Bronchial epithelial cell (primary cell): ENCODE measurements at regions not wholly inside any gene's neighbourhood (a gene's known extent, or its start where the extent isn't known, plus 50 kb on each side); places are given as distances from the start of the nearest gene placed in this dataset.
A peak's percentile ranks its signal among the peaks of the same experiment; 100 is the strongest.

ENCODE experiments used
- DNase-seq: peaks from one replicate; pipeline ENCODE4 v3.0.0-alpha.2; 2010; ENCODE audit warnings: low read depth
- FAIRE-seq: peaks from 2 replicates; lab custom pipeline; 2011; peaks lifted over from hg19 to GRCh38; lab: Jason Lieb, UNC
- H3K27me3 ChIP-seq: 2 replicates; pipeline ENCODE4 v1.5.1; 2011; ENCODE audit warnings: low read length; ENCODE audit not compliant: control insufficient read depth, insufficient read depth
- H3K36me3 ChIP-seq: 2 replicates; pipeline ENCODE4 v1.5.1; 2011; ENCODE audit warnings: low read length; ENCODE audit not compliant: control insufficient read depth, insufficient read depth
- H3K4me3 ChIP-seq: 2 replicates; pipeline ENCODE4 v1.5.1; 2011; ENCODE audit warnings: mild to moderate bottlenecking, low read depth, low read length, control low read depth
- TF ChIP-seq, protein P1 (sequence below): IDR thresholded peaks from 2 replicates; pipeline ENCODE4 v1.5.1; 2011; ENCODE audit warnings: mild to moderate bottlenecking, moderate library complexity, low read length, control low read depth, inconsistent platforms; ENCODE audit not compliant: insufficient read depth, severe bottlenecking

DNA sequence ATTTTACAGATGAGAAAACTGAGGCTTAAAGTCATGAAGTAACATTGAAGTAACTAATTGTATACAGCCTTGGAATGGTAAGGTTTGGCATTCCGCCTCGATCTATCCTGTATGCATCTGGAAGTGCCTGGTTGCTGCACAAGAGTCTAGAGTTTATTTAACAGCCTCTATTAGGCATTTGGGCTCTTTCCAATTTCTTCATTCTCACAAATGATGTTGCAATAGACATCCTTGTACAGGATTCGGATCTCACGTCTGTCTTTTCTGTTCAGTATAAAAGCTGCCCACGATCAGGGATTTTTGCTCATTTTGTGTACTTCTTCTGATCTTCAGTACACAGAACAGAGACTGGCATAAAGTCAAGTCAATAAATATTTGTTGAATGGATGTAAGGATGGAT, 100.5 kb downstream of the AIPL1 start:
- no peaks in the 10 kb centered on the region for H3K27me3 ChIP-seq
- H3K36me3 ChIP-seq, result no peaks in the 10 kb centered on the region
- DNase-seq, result no peak
- FAIRE-seq, result no peak
- no peak overlapping the region for H3K4me3 ChIP-seq
- TF ChIP-seq, protein P1, sequence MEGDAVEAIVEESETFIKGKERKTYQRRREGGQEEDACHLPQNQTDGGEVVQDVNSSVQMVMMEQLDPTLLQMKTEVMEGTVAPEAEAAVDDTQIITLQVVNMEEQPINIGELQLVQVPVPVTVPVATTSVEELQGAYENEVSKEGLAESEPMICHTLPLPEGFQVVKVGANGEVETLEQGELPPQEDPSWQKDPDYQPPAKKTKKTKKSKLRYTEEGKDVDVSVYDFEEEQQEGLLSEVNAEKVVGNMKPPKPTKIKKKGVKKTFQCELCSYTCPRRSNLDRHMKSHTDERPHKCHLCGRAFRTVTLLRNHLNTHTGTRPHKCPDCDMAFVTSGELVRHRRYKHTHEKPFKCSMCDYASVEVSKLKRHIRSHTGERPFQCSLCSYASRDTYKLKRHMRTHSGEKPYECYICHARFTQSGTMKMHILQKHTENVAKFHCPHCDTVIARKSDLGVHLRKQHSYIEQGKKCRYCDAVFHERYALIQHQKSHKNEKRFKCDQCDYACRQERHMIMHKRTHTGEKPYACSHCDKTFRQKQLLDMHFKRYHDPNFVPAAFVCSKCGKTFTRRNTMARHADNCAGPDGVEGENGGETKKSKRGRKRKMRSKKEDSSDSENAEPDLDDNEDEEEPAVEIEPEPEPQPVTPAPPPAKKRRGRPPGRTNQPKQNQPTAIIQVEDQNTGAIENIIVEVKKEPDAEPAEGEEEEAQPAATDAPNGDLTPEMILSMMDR, result no peak

DNA sequence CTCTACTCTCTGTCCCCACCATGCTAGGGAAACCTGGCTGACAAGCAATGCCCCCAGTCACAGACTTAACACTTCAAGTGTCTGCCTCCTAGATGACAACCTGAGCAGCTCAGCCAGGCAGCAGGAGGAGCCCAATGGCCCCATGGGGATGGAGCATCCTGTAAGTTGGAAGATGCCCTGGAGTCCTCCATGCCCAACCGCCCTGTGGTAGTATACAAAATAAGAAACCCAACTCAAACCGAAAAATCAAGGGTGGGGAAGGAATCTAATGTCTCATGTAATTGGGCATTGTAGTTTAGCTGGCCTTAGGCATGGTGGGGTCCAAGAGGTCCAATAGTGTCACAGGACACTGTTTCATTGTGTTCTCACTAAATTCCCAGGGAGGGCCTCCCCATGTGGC, 104.0 kb downstream of the AIPL1 start:
- Histone ChIP-seq H3K4me3 (no peak overlapping the region), H3K36me3 (no peaks in the 10 kb centered on the region), H3K27me3 (no peaks in the 10 kb centered on the region)
- TF ChIP-seq, protein P1, result no peak
- peak; percentile 50 for FAIRE-seq
- DNase-seq, result no peak

DNA sequence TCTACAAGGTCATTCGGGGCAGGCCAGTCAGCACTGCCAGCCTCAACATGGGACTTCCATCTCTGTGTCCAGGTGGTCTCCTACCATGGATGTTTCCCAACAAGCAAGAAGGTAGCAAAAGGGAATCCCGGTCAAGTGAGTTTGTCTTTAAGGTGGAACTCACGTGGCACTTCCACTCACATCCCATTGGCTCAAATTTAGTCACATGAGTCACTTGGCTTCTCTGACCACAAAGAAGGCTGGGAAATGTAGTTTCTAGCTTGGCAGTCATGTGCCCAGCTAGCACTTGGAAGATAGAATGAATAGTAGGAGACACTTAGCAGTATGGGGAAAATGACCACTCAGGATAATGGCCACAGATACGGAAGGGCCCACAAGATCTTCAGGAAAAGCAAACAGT, 106.6 kb downstream of the AIPL1 start:
- FAIRE-seq (no peak), DNase-seq (no peak)
- Histone ChIP-seq H3K36me3 (no peaks in the 10 kb centered on the region), H3K27me3 (no peaks in the 10 kb centered on the region), H3K4me3 (no peak overlapping the region)
- TF ChIP-seq, protein P1, result no peak

DNA sequence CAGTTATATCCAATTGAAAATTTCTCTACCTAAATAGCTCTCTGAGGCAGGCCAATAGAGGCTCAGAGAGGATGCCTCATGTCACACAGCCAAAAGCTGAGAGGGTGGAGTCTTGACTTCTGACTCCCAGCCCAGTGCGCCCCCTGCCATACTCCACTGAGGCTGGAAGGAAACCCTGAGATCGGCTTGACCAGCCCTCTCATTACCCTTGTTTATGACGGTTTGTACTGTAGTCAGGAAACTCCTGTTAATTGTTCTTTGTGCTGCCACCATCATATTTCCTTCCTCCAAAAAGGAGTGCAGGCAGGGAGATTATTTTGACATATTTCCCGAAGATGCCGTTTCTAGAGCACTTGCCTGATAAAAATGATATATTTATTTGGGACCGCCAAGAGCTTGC, 107.9 kb downstream of the AIPL1 start:
- TF ChIP-seq, protein P1, result no peak
- Histone ChIP-seq H3K4me3 (no peak overlapping the region), H3K27me3 (no peaks in the 10 kb centered on the region), H3K36me3 (no peaks in the 10 kb centered on the region)
- FAIRE-seq (no peak), DNase-seq (no peak)

DNA sequence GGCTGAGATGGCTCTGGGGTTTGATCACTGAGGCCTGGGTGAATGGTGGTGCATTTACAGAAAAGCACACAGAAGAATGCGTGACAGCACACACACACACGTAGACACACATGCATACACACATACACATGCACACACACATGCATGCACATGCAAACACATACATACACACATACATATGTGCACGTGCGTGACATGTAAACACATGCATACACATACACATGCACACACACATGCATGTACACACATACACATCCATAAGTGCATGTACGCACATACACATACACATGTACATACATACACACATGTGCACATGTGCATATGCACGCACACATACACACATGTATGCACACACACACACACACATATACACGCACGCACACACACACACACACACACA, 108.4 kb downstream of the AIPL1 start:
- DNase-seq, result no peak
- peak; percentile 90 for FAIRE-seq
- Histone ChIP-seq H3K27me3 (no peaks in the 10 kb centered on the region), H3K4me3 (no peak overlapping the region), H3K36me3 (no peaks in the 10 kb centered on the region)
- TF ChIP-seq, protein P1, result no peak

DNA sequence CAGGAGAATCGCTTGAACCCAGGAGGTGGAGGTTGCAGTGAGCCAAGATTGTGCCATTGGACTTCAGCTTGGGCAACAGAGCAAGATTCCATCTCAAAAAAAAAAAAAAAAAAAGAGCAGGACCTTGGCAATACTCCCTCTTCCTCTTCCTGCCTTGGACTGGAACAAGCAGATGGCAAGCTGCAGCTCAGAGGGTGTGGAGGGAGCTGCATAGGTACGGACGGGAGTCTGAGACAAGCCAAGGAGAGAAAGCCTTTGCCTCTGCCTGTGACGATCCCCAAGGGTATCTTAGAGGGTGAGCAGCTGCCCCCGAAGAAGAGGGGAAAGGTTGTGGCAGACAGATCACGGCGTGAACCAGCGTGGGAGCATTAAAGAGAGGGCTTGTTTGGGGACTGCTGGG, 109.2 kb downstream of the AIPL1 start:
- Histone ChIP-seq H3K4me3 (no peak overlapping the region), H3K36me3 (no peaks in the 10 kb centered on the region), H3K27me3 (no peaks in the 10 kb centered on the region)
- TF ChIP-seq, protein P1, result no peak
- DNase-seq (no peak), FAIRE-seq (no peak)
